Stimulated activated CD4-positive, alpha-beta T cell treated with anti-CD3 and anti-CD28 coated beads, Interleukin-2, amount 100 ng/mL, for 24 hours (primary cell): ENCODE measurements at regions not wholly inside any gene's neighbourhood (a gene's known extent, or its start where the extent isn't known, plus 50 kb on each side); places are given as distances from the start of the nearest gene placed in this dataset.

Experiments
- DNase-seq, 2 donors: peaks; one replicate each; pipeline ENCODE4 v3.0.0-alpha.2; 2020

DNA sequence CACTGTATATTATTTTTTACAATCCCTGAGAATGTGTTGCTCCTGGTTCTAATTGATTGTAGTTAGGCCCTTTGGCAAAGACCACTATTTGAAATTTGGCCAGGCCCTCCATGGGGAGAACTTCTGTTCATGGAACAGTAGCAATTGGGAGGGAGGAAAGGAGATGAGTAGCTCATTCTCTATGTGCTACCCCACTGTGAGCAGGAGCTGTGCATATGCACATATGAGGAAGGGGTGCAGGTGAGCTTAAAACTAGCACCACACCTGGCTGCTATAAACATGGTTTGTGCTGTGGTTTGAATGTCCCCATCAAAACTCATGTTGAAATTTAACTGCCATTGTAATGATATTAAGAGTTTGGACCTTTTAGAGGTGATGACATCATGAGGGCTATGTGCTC, 1483.2 kb downstream of the PCDH7 start:
- no peak for DNase-seq

DNA sequence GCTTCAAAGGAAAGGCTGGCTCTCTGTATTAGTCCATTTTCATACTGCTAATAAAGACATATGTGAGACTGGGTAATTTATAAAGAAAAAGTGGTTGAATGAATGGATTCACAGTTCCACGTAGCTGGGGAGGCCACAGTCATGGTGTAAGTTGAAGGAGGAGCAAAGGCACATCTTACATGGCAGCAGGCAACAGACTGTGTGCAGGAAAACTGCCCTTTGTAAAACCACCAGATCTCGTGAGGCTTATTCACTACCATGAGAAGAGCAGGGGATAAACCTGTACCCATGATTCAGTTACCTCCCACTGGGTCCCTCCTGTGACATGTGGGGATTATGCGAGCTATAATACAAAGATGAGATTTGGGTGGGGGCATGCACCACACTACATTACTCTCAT, 1486.6 kb downstream of the PCDH7 start:
- DNase-seq: no peak

DNA sequence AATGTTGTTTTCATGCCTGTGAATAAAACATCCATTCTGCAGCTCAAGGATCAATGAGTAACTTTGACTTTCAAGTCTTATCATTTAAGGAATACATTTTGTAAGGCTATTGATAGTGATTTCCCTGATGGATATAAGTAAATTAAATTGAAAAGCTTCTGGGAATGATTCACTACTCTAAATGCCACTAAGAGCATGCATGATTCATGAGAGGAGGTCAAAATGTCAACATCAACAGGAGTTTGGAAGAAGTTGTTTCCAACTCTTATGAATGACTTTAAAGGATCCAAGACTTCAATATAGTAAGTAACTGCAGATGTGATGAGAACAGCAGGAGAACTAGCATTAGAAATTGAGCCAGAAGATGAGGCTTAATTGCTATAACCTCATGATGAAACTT, 1487.3 kb downstream of the PCDH7 start:
- no peak for DNase-seq

DNA sequence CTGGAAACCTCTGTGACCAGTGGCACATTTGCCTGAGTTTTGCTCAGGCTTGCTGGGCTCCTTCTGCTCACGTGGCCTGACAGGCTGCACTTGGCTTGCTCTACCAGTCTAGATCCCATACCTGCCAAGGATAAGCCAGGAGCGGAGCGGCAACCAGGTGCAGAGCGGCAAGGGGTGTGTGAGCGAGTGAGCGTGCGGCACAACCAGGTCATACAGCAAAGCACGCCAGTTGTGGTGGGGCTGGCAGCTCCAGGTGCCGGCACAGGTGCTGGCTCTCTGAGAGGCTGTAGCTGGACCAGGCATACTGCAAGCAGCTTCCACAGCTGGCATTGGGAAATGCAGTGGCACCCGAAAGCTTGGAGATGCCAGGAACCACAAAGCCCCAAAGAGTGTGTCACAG, 1495.1 kb downstream of the PCDH7 start:
- no peak for DNase-seq

DNA sequence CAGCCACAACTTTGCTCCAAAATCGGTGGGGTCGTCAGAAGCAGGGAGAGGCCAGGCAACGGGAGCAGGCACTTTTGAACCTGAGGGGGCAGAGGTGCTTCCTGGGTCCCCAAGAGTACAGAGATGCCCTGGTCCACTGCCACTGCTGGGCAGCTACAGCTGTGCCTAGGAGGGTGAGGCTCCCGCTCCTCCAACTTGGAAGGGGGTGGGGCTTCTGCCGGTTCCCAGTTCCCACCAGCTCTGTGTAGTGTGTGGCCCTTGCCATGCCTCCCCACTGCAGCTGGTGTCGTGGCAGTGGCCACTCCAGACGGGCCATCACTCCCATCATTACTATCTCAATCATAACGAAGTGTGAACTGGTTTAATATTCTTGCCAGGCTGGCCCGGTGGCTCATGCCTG, 1496.3 kb downstream of the PCDH7 start:
- no peak for DNase-seq

DNA sequence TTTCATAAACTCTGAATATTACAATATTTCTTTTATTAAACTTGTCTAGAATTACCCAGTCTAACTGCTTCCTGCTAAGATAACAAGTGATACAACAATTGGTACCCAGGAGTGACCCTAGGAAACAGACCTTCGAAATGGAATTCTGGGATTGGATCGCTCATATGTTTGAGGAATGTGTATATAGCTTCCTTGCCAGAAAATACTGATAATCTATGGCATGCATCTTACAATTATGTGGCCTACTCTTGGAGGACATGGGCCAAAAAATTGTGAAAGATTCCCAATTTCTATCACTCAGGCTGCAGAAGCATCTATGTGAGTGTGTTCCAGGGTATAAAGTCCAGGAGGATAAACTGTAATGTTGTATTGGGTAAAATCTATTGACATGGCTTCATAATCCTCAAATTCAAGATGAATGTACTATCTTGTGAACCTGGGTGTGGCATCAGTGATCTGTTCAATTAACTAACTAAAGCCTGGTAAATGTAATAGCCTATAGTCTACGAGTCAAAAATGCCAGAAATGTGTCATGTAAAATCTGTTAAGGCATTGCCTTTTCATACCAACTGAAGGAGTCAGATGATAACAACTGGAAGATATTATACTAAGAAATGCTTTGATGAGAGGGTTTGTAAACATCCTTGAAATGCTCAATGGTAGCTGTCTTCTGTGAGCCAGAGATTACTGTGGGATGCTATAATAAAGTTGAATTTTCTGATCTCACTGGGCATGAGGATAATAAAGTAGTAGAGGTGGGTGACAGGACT, 1499.3 kb downstream of the PCDH7 start:
- DNase-seq: no peak

DNA sequence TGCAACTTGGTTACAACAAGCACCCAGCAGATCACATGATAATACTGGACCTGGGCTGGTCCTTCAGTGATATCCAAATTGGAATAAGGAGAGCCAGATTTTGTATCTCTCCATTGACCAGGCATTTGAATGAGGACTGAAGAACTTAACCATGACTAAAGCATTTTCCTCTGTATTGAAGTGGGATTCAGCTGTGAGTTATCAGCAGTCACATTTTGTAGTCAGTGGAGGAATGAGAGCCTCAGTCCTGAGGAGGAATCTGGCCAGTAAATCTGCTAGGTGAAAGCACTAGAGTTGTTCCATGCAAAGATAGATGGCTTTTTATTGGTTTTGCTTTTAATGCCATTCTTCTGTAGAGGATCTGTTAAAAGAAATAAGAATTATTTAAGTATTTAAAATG, 1506.0 kb downstream of the PCDH7 start:
- no peak for DNase-seq

DNA sequence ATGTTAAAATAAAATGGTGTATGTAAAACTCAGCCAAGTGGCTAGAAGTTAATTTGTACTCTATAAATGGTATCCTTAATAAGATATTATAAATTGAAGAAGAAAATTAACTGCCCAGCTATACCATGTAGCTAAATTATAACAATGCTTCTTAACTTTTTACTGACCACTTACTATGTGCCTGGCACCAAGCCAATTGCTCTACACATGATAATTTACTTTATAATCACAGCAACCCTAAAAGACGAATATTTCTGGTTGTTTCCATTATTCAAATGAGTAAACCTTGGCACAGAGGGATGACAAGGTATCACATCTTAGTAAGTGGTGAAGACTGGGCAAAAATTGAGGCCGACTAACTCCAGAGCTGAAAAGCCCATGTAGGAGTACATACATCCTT, 1506.6 kb downstream of the PCDH7 start:
- DNase-seq: no peak

DNA sequence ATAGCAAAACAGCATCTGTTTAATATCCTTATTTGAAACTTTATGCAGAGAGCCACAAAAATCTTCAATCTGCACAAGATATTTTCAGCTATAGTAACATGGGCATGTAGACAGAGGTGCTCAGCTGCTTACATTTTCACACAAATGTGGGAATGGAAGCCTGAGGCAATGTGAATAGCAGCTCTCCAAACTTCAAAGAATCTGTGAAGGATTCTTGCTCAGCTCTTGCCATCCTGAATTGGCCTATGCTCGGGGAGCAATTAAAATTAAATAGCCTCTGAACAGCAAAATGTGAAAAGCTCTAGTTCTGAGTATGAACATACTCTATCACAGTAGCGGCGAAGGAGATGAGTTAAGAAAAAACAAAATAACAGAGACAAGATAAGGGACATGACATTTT, 1523.8 kb downstream of the PCDH7 start:
- DNase-seq: no peak

DNA sequence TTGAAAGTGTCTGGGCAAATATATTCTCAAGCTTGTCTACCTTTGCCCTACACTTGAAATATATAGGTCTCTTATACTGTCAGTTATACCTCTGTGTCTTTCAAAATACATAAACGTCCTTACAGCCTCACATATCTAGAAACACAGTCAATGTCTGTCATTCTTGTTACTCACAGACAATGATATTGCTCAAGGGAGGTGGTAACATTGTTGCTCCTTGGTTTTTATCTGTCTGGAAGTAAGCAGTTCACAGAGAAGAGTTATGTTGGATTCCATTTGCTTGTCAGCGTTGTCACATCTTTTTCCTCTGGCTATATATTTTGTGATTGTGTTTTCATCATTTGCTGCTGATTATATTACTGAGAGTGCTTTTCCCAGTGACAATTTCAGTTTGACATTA, 1528.9 kb downstream of the PCDH7 start:
- no peak for DNase-seq

DNA sequence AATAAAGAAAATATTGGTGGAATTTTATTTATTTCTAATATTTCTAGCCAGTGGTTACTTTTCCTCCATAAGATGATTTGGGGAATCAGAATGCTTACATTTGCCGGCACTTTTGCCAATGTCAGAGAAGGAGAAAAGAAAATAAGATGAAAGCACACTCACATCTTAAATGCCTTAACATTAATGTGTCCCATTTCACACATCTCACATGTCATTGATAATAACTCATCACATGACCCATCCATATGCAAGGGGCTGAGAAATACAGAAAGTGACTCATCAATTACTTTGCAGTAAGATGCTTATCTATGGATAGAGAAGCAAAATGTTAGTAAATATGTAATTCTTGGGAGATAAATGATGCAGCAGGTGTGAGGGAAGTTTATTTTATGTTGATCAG, 1531.0 kb downstream of the PCDH7 start:
- DNase-seq: no peak

DNA sequence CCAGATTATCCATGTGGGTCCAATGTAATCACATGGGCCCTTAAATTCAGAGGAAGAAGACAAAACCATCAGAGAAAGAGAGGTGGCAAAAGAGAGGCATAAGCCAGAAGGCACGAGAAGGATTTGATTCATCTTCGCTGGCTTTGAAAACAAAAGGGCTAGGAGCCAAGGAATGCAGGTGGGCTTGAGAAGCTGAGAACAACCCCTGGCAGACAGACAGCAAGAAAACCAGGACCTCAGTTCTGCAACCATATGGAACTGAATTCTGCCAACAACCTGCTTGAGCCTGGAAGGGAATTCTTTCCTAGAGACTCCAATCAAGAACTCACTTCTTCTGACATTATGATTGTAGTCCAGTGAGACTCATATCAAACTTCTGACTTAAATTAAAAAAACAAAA, 1531.8 kb downstream of the PCDH7 start:
- DNase-seq: no peak

DNA sequence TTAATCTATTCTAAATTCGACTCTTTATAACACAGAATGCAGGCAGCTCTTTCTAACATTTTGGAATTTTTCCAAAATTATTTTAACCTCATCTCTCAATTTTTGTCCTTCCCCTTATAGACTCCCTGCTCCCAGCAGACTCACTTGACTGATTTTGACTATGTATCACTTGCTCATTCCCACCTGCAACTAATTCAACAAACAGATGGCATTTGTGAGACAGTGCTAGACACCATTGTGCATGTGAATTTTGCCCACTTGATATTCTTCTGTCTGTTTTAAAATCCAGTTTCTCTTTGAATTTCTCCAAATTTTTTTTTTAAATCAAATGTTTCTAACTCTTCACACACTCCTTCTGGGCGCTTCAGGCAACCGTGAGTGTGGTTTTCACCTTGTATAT, 1534.0 kb downstream of the PCDH7 start:
- DNase-seq: no peak

DNA sequence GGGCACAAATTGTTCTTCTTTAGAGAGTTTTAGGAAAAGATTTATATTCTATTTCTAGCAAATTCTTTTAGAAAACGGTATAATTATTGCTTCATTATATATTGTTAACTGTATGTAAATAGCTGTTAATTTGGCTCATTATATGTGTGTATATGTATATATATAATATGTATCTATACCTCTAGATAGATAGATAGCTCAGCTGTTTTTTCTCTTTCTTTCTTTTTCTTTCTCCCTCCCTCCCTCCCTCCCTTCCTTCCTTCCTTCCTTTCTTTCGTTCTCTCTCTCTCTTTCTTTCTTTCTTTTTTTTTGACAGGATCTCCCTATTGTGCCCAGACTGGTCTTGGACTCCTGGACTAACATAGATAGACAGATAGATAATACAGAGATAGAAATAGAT, 1538.8 kb downstream of the PCDH7 start:
- DNase-seq: no peak

DNA sequence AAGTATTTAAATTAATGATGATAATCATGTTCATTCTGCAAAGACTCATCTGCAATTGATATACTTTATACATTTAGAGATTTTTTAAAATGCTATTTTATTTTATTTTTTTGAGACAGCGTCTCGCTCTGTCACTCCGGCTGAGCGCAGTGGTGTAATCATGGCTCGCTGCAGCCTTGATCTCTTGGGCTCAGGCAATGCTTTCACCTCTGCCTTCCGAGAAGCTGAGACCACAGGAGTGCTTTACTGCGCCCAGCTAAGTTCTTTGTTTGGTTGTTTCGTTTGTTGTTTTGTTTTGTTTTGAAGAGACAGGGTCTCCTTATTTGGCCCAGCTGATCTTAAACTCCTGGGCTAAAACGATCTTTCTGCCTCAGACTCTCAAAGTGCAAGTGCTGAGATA, 1541.0 kb downstream of the PCDH7 start:
- DNase-seq: no peak

DNA sequence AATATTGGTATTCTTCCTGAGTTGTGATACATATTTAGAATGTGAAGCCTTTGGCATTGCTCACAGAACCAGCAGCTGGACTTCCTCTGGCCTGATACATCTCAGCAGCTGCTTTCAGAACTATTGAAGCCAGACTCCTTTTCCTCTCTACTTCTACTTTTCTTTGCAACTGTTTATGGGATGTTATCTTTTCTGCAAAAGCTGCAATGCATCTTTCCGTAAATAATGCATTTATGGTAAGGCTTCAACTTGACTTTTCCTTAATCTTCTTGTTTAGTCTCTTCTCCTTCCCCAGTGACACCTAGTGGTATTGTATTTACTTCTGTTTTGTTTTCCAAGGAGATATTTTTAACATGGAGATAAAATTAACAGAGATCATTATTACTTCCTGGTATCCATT, 1548.7 kb downstream of the PCDH7 start:
- DNase-seq: no peak

DNA sequence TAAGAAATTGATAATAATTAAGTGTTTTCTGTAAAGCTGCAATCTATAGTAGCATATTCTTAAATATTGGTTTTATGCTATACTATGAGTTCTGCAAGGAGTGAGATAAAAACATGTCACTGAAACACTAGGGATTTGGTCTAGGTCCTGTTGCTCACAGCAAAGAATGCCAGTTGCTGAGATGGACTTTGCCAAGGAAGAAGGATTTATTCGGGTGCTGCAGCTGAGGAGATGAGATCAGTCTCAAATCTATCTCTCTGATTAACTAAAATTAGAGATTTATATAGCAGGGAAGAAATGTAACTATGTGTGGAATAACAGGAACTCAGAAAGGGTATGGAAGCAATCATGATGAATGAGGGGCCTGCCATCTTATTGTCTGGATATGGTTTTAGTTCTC, 1569.9 kb downstream of the PCDH7 start:
- DNase-seq: no peak

DNA sequence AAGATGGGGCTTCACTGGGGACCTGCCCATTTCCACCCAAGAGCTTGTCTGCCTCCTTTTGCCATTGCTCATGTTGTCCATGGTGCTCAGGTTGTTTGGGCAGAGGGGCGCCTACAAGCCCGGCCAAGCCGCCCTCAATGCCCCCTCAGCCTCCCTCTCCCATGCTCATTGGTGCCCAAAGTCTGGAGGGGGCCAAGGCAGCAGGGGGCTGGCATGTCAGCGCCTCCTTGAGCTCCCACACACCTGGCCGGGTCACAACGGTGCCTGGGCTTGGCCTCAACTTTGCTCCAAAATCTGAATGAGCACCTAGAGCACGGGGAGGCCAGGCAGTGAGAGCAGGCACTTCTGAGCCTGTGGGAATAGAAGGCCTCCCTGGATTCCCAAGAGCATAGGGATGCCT, 1598.8 kb downstream of the PCDH7 start:
- no peak for DNase-seq

DNA sequence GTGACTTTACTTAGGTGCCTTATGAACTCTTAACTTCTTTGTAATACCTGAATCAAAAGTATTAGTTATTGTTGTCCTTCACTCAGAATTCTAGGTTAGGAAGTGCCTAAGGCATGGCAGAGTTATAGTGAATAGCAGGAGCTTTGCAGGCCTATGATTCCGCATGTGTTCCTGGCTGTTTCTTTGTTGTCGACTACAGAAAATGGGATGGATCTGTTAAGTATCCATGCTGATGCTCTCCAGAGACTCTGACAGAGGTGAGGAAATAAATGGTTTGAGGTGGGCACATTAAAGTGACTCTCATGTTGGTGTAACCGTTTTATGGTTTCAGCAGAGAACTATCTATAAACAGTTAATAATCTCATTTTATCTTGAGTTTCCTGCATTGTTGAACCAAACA, 1601.3 kb downstream of the PCDH7 start:
- no peak for DNase-seq

DNA sequence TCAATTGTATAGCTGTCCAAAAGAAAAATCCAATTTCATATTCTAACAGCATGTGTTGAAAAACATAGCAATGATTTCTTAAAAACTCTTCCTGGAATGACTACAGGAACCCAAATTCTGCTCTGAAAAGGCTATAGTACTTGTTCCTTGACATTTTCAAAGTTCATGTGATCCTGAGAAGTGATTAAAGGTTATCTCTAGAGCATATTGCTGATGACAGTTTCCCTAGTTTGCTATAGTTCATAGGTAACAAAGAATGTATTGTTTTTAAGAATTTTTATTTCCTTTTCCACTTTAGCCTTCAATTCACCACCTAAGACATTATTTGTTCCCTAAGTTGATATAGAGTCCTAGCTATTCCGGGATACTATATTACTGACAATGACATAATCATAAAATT, 1614.6 kb downstream of the PCDH7 start:
- DNase-seq: no peak

DNA sequence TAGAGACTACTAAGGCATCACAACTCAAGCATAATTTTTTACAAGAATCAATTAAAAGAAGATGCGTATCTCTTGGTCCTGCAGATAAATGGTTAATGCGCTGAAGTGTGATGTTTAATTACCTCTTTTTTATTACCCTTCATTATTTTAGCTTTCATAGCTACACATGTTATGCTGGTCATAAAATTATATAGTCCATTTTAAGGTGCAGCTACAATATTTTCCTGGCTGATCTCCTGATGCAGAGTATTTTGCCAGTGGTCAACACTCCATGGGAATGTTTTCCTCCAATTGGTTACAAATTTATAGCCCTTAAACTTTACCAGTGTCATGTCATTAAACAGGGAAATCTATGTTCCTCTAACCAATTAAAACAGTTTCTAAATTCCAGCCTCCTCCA, 1617.2 kb downstream of the PCDH7 start:
- DNase-seq: no peak

DNA sequence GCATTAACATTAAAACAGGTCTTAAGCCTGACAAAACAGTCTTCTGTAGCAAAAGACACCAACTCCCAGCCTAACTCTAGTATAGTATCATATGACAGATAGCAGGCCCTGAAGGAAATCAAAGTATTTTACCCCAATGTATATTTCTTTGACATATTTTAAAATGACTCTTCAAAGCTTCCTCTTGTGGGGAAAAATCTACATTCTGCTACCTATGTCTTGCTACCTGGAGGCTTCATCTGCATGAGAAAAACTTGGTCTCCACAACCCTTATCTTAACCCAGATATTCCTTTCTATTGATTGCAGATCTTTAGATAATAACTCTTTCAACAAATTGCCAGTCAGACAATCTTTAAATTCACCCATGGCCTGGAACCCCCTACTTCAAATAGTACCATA, 1620.4 kb downstream of the PCDH7 start:
- no peak for DNase-seq

DNA sequence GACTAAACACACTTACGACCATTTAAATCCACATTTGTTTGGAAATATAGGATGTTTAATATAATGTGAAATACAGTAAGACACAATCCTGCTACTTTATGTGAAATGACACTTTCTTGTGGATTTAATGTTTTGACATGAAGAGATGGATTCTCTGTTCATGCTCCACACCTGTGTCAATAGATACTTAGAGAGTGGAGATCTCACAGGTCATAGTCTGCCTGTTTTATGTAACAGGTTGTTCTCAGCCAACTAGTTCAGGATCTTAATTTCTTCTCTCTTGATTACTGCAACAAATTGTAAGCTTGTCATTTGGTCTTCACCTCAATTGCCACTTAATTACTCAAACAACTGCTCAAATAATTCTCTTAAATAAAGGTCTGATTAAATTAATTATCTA, 1621.2 kb downstream of the PCDH7 start:
- DNase-seq: no peak

DNA sequence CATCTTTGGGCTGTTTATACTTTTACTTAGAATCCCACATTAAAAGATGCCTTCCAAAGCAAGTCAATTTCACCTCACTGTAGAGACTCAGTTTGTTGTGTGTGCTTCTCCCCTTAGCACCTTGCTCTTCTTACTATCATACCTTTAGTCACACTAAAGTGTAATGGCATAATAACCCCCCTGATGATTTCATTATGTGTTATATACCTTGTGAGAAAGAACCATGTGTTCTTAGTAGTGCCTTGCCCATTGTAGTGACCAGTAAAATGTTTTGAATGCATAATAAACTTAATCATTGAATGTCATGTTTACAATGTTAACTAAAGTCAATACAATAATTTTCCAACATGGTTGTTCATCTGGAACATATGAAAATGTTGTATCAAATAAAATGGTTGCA, 1621.9 kb downstream of the PCDH7 start:
- DNase-seq: no peak

DNA sequence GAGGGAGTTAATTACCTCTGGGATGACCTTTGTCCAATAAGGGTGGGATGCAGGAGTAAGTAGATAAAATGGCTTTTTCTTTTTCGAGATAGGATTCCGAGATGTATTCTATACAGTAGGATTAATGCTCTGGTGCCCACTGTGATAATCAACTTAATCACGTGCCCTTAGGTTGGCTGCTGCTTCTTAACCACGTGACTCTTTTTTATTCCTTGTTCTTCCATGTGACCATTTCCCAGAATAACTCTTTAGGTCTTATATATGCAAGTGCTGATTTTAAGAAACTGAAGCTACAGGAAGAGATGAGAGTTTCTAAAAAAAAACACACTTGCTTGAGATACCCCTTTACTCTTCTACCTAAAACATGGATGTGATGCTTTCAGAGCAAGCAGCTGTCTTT, 1628.9 kb downstream of the PCDH7 start:
- DNase-seq: no peak

DNA sequence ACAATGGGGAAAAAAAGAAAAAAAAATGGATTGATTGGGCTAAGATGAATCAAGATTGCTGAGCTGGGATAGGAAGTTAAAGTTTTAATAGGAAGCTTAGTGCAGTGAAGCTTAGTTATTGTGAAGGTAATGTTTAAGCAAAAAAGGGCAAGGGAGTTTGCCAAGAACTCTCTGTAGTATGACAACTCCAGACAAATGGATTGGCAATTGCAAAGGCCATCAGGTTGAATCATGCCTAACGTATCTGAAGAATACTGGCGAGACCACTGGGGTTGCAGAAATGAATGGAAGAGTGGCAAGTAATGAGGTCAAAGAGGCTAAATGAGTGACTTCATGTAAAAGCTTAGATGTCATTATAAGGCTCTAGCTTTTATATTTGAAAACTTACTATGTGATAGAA, 1654.0 kb downstream of the PCDH7 start:
- no peak for DNase-seq
